ENCODE measurements at regions not wholly inside any gene's neighbourhood (a gene's known extent, or its start where the extent isn't known, plus 50 kb on each side); places are given as distances from the start of the nearest gene placed in this dataset.

- TF ChIP-seq EP300 (IDR thresholded peaks at IDR 0.05; ENCODE audit: borderline replicate concordance) (no peak), USF1 (IDR thresholded peaks at IDR 0.05) (no peak), CEBPB (IDR thresholded peaks at IDR 0.05) (no peak)
Measured at GRCh38 chr2:62374301-62375112, 131.5 kb downstream of the TMEM17 start.
